Osteoblast (primary cell): ENCODE measurements at regions not wholly inside any gene's neighbourhood (a gene's known extent, or its start where the extent isn't known, plus 50 kb on each side); places are given as distances from the start of the nearest gene placed in this dataset.
A peak's percentile ranks its signal among the peaks of the same experiment; 100 is the strongest.

ENCODE experiments used
- DNase-seq: peaks from one replicate; pipeline ENCODE4 v3.0.0; 2011; ENCODE audit warnings: low spot score, mixed read lengths; ENCODE audit not compliant: insufficient read length; ENCODE audit errors: missing footprints
- H2AFZ ChIP-seq: 2 replicates; pipeline ENCODE4 v1.6.0; 2011; ENCODE audit warnings: mild to moderate bottlenecking, low read length
- H3K27ac ChIP-seq: 2 replicates; pipeline ENCODE4 v1.5.1; 2011; ENCODE audit warnings: mild to moderate bottlenecking, low read depth, low read length, moderate library complexity
- H3K27me3 ChIP-seq: 2 replicates; pipeline ENCODE4 v1.6.0; 2012; ENCODE audit warnings: mild to moderate bottlenecking, control low read depth, inconsistent platforms, low read length, moderate library complexity; ENCODE audit not compliant: insufficient read depth
- H3K36me3 ChIP-seq: 2 replicates; pipeline ENCODE4 v1.5.1; 2011; ENCODE audit warnings: mild to moderate bottlenecking, low read length, control low read depth, moderate library complexity; ENCODE audit not compliant: insufficient read depth
- H3K4me1 ChIP-seq: 2 replicates; pipeline ENCODE4 v1.5.1; 2011; ENCODE audit warnings: mild to moderate bottlenecking, low read length, control low read depth, moderate library complexity; ENCODE audit not compliant: insufficient read depth
- H3K4me2 ChIP-seq: 2 replicates; pipeline ENCODE4 v1.6.0; 2011; ENCODE audit warnings: mild to moderate bottlenecking, low read length; ENCODE audit not compliant: insufficient read depth
- H3K4me3 ChIP-seq: fragments of 200-600 bp; sonication (generic); 3 replicates; pipeline ENCODE4 v1.5.1; 2012; ENCODE audit warnings: mild to moderate bottlenecking, low read length, inconsistent platforms; ENCODE audit not compliant: insufficient read depth
- H3K79me2 ChIP-seq: 2 replicates; pipeline ENCODE4 v1.6.0; 2012; ENCODE audit warnings: mild to moderate bottlenecking, low read length, control low read depth, inconsistent platforms; ENCODE audit not compliant: insufficient read depth
- H3K9me3 ChIP-seq: 2 replicates; pipeline ENCODE4 v1.5.1; 2011; ENCODE audit warnings: low read depth, low read length, control low read depth
- H4K20me1 ChIP-seq: 2 replicates; pipeline ENCODE4 v1.6.0; 2012; ENCODE audit warnings: mild to moderate bottlenecking, low read length, control low read depth; ENCODE audit not compliant: insufficient read depth
- TF ChIP-seq, protein P1 (sequence below): IDR thresholded peaks from 2 replicates; pipeline ENCODE4 v1.5.1; 2011; ENCODE audit warnings: mild to moderate bottlenecking, low read depth, low read length, moderate library complexity; ENCODE audit errors: extremely low read depth

DNA sequence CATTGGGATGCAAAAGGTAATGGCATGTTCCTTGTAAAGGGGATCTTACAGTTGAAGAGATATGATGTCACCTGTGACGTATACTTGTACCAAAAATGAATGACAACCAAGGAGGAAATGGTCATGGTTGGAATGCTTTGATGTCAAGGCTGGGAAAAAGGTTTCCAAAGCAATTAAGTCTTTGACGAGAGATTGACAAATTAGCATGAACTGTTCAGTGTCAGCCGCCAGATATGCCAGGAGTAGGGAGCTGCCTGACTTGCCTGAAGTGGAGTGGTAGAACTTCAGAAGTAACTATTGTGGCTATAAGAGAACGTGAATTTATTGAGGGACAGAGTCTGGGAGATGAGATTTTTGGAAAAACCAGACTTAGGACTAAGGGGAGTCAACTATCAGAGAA lies 88.1 kb downstream of the SEPTIN7 start:
- peaks cover 15% of the 10 kb centered on the region for H3K36me3 ChIP-seq
- TF ChIP-seq, protein P1, sequence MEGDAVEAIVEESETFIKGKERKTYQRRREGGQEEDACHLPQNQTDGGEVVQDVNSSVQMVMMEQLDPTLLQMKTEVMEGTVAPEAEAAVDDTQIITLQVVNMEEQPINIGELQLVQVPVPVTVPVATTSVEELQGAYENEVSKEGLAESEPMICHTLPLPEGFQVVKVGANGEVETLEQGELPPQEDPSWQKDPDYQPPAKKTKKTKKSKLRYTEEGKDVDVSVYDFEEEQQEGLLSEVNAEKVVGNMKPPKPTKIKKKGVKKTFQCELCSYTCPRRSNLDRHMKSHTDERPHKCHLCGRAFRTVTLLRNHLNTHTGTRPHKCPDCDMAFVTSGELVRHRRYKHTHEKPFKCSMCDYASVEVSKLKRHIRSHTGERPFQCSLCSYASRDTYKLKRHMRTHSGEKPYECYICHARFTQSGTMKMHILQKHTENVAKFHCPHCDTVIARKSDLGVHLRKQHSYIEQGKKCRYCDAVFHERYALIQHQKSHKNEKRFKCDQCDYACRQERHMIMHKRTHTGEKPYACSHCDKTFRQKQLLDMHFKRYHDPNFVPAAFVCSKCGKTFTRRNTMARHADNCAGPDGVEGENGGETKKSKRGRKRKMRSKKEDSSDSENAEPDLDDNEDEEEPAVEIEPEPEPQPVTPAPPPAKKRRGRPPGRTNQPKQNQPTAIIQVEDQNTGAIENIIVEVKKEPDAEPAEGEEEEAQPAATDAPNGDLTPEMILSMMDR: no peak
- H3K4me2 ChIP-seq: no peak overlapping the region

DNA sequence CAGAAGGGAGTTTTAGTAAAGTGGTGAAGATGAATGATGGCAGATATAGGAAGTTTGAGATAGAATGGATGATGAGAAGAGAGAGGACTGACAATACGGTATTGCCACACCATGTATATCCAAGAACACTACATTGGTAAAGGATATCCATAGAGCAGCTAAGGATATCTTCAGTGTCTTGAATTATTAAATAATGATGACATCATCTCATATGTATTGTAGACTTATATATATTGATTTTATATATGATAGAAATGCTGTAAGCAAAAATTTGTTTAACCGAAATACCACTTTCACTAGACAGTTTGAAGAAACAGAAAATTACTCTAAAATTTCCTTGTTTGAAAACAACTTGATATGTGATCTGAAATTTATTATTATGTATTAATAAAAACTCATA lies 89.0 kb downstream of the SEPTIN7 start:
- H3K4me2 ChIP-seq: no peak overlapping the region
- no peak overlapping the region for H2AFZ ChIP-seq
- TF ChIP-seq, protein P1: no peak
- H3K9me3 ChIP-seq: no peaks in the 10 kb centered on the region
- H3K27ac ChIP-seq: no peak overlapping the region
- no peaks in the 10 kb centered on the region for H3K4me1 ChIP-seq
- peaks cover 15% of the 10 kb centered on the region for H3K36me3 ChIP-seq
- DNase-seq: no peak
- H4K20me1 ChIP-seq: no peaks in the 10 kb centered on the region
- no peaks in the 10 kb centered on the region for H3K27me3 ChIP-seq
- H3K4me3 ChIP-seq: no peak overlapping the region
- H3K79me2 ChIP-seq: peaks cover 7% of the 10 kb centered on the region

More for the DNA sequence above, 88.1 kb downstream of the SEPTIN7 start:
- Histone ChIP-seq H3K4me3 (no peak overlapping the region), H3K79me2 (peaks cover 7% of the 10 kb centered on the region), H2AFZ (no peak overlapping the region), H3K9me3 (no peaks in the 10 kb centered on the region), H4K20me1 (no peaks in the 10 kb centered on the region), H3K27ac (no peak overlapping the region), H3K27me3 (no peaks in the 10 kb centered on the region), H3K4me1 (no peaks in the 10 kb centered on the region)
- no peak for DNase-seq

DNA sequence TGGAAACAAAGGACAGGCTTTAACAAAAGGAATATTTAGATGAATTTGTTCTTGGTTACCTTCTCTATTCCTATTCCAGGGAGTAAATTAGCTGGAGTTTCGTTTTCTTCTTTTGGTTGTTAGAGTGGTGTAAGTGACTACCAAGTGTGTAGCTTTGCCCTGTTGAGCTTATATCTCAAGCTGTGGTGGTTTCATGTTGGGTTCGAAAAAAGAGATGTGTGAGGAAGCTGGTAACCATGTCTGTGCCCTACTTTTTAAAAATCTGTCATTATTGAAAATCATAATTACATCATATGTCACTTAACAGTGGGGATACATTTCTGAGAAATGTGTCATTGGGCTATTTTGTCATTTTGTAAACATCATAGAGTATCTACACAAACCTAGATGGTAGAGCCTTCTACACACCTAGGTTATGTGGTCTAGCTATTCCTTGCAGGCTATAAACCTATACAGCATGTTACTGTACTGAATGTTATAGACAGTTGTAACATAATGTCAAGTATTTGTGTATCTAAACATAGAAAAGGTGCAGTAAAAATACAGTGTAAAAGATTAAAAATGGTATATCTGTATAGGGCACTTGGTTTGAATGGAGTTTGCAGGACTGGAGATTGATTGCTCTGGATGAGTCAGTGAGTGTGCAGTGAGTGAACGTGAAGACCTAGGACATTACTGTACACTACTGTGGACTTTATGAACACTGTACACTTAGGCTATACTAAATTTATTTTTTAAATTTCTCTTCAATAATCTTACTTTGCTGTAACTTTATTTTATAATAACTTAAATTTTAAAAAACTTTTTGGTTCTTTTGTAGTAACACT lies 90.4 kb downstream of the SEPTIN7 start:
- no peaks in the 10 kb centered on the region for H3K9me3 ChIP-seq
- H4K20me1 ChIP-seq: no peaks in the 10 kb centered on the region
- no peaks in the 10 kb centered on the region for H3K27me3 ChIP-seq
- H3K36me3 ChIP-seq: peaks cover 7% of the 10 kb centered on the region
- DNase-seq: peak; percentile 6
- no peak overlapping the region for H3K4me3 ChIP-seq
- H3K4me2 ChIP-seq: no peak overlapping the region
- no peak overlapping the region for H3K27ac ChIP-seq
- no peaks in the 10 kb centered on the region for H3K4me1 ChIP-seq
- no peak overlapping the region for H2AFZ ChIP-seq
- peaks cover 7% of the 10 kb centered on the region for H3K79me2 ChIP-seq
- TF ChIP-seq, protein P1: no peak

DNA sequence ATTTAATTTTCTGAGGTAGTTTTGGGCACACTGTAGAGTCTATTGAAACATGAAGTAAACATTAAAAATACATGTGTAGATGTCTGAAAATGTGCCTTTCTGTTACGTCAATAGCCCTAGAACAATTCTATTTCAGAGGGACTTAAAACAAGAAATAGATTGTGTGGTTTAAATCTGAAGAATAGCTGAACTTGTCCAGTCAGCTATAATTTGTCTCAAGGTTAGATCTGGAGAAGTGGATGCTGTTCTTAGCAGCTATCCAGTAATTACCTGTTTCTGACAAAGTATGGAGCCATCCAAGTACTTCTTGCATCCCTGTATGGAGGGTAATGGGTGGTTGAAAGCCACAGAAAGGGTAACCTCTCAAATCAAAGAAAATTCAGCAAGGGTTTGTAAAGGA lies 92.8 kb downstream of the SEPTIN7 start:
- DNase-seq: no peak
- H3K27me3 ChIP-seq: no peaks in the 10 kb centered on the region
- TF ChIP-seq, protein P1: no peak
- H3K4me3 ChIP-seq: no peak overlapping the region
- H3K4me1 ChIP-seq: no peaks in the 10 kb centered on the region
- peaks cover 7% of the 10 kb centered on the region for H3K79me2 ChIP-seq
- H3K4me2 ChIP-seq: no peak overlapping the region
- H3K36me3 ChIP-seq: peaks cover 8% of the 10 kb centered on the region
- H2AFZ ChIP-seq: no peak overlapping the region
- H3K9me3 ChIP-seq: no peaks in the 10 kb centered on the region
- no peak overlapping the region for H3K27ac ChIP-seq
- no peaks in the 10 kb centered on the region for H4K20me1 ChIP-seq
